Spinal cord (tissue), 9 donors: ENCODE measurements at regions not wholly inside any gene's neighbourhood (a gene's known extent, or its start where the extent isn't known, plus 50 kb on each side); places are given as distances from the start of the nearest gene placed in this dataset.

ENCODE experiments used
- DNase-seq, 6 donors: peaks; one replicate each; pipeline versions ENCODE4 v3.0.0 to v3.0.0-alpha.2; 2013 to 2015; ENCODE audit warnings: low spot score in 6 of 6, low read depth in 4 of 6
- H3K27ac ChIP-seq: one replicate; pipeline ENCODE4 v1.5.1; 2013; ENCODE audit warnings: low read depth, low read length, control low read depth
- H3K27me3 ChIP-seq: one replicate; pipeline ENCODE4 v1.6.1; 2013; ENCODE audit warnings: low read length; ENCODE audit not compliant: control insufficient read depth, insufficient read depth
- H3K36me3 ChIP-seq: one replicate; pipeline ENCODE4 v1.6.1; 2013; ENCODE audit warnings: low read length; ENCODE audit not compliant: control insufficient read depth, insufficient read depth
- H3K4me1 ChIP-seq: one replicate; pipeline ENCODE4 v1.6.1; 2013; ENCODE audit warnings: low read length; ENCODE audit not compliant: control insufficient read depth, insufficient read depth
- H3K4me3 ChIP-seq: one replicate; pipeline ENCODE4 v1.5.1; 2013; ENCODE audit warnings: low read depth, low read length, control low read depth
- H3K9me3 ChIP-seq: one replicate; pipeline ENCODE4 v1.6.1; 2013; ENCODE audit warnings: low read length; ENCODE audit not compliant: control insufficient read depth, insufficient read depth
- WGBS: methylation state at CpG from one replicate; pipeline ENCODE4 v1.1.5; 2013; ENCODE audit warnings: missing lambda C conversion rate; ENCODE audit not compliant: insufficient coverage; 5-methylcytosine and 5-hydroxymethylcytosine counted together
- donor health status: healthy.

- Histone ChIP-seq H3K36me3 (no peaks in the 10 kb centered on the region), H3K9me3 (no peaks in the 10 kb centered on the region), H3K4me1 (peaks cover 51% of the 10 kb centered on the region), H3K4me3 (no peak overlapping the region), H3K27me3 (no peaks in the 10 kb centered on the region), H3K27ac (no peak overlapping the region)
- DNase-seq: peak in 1 of 6 donors; percentile 40
- WGBS: 23% methylated on average over 7 of the region's 8 CpGs
These were observed 54.4 kb upstream of the SLC6A11 start for GRCh38 chr3:10761583-10761982.

DNA sequence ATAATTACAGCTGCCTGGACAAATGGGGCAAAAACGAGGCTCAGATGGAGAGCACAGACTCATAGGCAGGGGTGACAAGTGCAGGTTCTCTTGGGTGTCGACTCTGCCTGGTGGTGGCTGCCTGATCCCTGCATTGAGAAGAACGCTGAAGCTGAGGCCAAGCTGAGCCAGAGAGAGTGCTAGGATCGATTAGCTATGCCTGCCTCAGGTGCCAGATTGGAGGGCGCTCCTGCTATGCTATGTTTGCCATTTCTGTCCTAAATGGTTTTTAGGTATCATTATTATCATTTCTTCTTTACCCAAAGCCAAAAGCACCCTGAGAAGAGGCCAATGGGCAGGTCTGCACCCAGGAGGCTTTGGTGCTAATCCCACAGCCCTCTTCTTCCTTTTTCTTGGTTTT, 53.9 kb upstream of the SLC6A11 start:
- Histone ChIP-seq H3K4me1 (peaks cover 51% of the 10 kb centered on the region), H3K4me3 (no peak overlapping the region), H3K27me3 (no peaks in the 10 kb centered on the region), H3K36me3 (no peaks in the 10 kb centered on the region), H3K27ac (no peak overlapping the region), H3K9me3 (no peaks in the 10 kb centered on the region)
- peak in 1 of 6 donors; percentile 33 for DNase-seq
- 80% methylated on average over 2 of the region's 5 CpGs for WGBS

DNA sequence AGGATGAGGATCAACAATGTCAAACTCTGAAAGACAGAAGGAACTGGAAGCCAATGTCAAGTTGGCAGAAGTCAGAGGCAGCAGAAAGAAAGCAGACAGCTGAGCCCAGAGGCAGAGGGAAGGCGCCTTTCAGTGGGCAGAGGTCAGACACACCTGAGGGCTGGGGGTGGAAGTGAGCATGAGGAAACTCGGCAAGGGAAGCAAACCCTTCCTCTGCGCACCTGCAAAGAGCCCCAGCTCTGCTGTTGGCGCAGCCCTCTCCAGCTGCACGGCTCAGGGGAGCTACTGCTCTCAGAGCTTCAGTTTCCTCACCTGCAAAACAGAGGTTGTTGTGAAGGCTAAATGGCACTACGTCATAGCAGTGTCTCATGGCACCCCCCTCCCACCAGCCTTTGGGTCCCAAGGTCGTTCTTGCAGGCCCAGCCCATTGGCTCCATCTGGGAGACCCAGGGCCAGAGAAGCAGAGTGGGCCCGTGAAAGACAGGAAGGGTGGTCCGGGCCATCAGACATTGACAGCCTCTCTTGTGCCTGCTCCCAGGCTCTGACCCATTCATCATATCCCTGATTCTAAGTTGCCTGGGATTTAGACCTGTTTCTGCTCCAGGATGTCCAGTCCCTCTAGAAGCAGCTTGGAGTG, 53.3 kb upstream of the SLC6A11 start:
- WGBS: 93% methylated on average over 9 of the region's 9 CpGs

DNA sequence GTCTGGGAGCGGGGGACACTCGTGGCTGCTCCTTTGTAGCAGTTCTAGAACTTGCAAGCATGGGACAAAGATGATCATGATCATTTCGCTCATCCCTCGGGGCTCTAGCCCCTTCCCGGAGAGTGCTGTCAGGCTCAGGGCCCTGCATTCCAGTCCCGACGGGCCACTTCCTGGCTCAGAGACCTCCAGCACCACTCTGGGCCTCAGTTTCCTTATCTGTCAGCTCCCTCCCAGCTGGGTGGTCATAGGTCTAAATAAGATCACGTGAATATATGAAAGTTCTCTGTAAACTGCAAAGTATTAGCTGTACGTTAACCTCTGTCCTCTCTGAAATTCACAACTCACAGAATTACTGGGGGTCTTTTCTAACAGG, 52.8 kb upstream of the SLC6A11 start:
- WGBS: 93% methylated on average over 9 of the region's 9 CpGs
- no peak overlapping the region for H3K27ac ChIP-seq
- DNase-seq: no peak
- H3K4me1 ChIP-seq: peaks cover 48% of the 10 kb centered on the region
- no peak overlapping the region for H3K4me3 ChIP-seq
- H3K36me3 ChIP-seq: no peaks in the 10 kb centered on the region
- H3K9me3 ChIP-seq: no peaks in the 10 kb centered on the region
- no peaks in the 10 kb centered on the region for H3K27me3 ChIP-seq

More for the DNA sequence above, 53.3 kb upstream of the SLC6A11 start:
- no peaks in the 10 kb centered on the region for H3K36me3 ChIP-seq
- H3K27me3 ChIP-seq: no peaks in the 10 kb centered on the region
- no peak overlapping the region for H3K27ac ChIP-seq
- peaks cover 51% of the 10 kb centered on the region for H3K4me1 ChIP-seq
- no peak for DNase-seq
- H3K9me3 ChIP-seq: no peaks in the 10 kb centered on the region
- H3K4me3 ChIP-seq: no peak overlapping the region

GRCh38 chr3:10763817-10764258, 52.2 kb upstream of the SLC6A11 start:
- Histone ChIP-seq H3K4me1 (peaks cover 42% of the 10 kb centered on the region), H3K27me3 (no peaks in the 10 kb centered on the region), H3K36me3 (no peaks in the 10 kb centered on the region), H3K27ac (peak overlapping the region; percentile 86), H3K4me3 (no peak overlapping the region), H3K9me3 (no peaks in the 10 kb centered on the region)
- WGBS: 67% methylated on average over 8 of the region's 10 CpGs
- DNase-seq: no peak

DNA sequence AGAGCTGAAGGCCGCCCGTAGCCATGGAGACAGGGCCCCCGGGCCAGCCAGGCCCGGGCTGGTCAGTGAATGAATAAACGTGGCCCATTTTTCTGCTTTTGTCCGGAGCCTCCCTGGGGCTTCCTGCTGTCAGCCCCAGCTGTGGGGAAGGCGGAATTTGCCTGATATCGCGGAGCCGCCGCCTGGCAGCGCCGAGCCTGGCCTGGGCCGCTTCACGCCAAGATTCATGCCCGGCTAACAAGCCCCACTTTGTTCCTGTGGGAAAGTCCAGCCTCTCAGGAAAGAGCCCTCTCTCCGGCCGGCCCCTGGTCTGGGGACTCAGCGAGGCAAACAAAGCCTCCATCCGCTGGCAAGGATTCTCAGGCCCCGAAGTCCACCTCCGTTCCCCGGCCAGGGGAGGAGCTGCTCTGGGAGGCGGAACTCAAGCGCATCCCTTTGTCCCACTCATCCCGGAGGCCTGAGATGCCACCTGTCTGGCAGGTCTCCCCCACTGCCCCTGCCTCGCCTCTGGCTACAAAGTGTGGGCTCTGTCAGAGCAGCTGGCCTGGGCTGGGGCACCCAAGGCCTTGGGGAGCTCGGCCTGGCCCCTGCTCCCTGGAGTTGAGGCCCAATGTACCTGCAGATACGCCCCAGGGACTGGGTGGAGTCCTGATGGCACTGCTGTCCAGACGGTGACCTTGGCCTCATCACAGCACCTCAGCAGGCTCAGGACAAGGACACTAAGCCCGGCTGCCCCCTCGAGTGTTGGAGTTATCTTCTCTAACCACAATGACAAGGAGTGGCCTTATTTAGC, 51.6 kb upstream of the SLC6A11 start:
- peak overlapping the region; percentile 86 for H3K27ac ChIP-seq
- peaks cover 42% of the 10 kb centered on the region for H3K4me1 ChIP-seq
- WGBS: 34% methylated on average over 30 of the region's 32 CpGs
- H3K9me3 ChIP-seq: no peaks in the 10 kb centered on the region
- H3K4me3 ChIP-seq: no peak overlapping the region
- DNase-seq: peak in 3 of 6 donors; percentile 50 to 86 (median 78)
- no peaks in the 10 kb centered on the region for H3K36me3 ChIP-seq
- no peaks in the 10 kb centered on the region for H3K27me3 ChIP-seq

DNA sequence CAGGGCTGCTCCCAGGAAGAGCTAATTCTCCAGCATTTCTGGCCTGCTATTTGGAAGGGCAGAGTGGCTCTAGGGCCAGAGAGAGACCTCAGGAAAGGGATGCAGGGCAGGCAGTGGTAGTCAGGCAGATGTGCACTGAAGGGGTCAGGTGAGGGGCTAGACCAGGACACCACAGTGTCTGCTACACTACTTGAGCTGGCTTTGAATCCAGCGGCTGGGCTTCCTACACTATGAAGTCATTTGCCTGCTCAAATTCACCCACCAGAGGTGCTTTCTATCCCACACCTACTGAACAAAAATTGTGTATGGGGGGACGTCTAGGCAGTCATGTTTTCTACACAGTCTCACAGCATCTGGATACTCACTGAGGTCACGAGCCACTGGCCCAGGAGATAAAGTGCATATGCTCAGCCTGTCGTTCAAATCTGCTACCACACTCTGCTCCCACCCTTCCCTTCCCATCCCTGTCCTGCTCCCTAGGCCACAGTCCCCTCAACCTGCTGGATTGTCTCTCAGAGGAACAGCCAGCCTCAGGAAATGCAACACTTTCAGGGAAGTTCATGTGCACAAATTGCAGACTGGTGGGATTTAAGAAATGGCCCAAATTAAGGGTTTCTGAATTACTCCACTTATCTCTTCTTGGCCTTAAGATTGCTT, 49.9 kb upstream of the SLC6A11 start:
- H3K27ac ChIP-seq: no peak overlapping the region
- peak in 1 of 6 donors; percentile 45 for DNase-seq
- no peaks in the 10 kb centered on the region for H3K27me3 ChIP-seq
- H3K4me1 ChIP-seq: peaks cover 50% of the 10 kb centered on the region
- H3K4me3 ChIP-seq: no peak overlapping the region
- WGBS: 81% methylated on average over 3 of the region's 4 CpGs
- H3K36me3 ChIP-seq: no peaks in the 10 kb centered on the region
- H3K9me3 ChIP-seq: no peaks in the 10 kb centered on the region
